ENCODE measurements at regions not wholly inside any gene's neighbourhood (a gene's known extent, or its start where the extent isn't known, plus 50 kb on each side); places are given as distances from the start of the nearest gene placed in this dataset.

- no peak for DNase-seq
- 51 to 61% methylated on average over 4 to 6 of the region's 6 CpGs for WGBS, 2 donors
These were observed 351.4 kb downstream of the GLRX3 start for GRCh38 chr10:130487566-130487965.

DNA sequence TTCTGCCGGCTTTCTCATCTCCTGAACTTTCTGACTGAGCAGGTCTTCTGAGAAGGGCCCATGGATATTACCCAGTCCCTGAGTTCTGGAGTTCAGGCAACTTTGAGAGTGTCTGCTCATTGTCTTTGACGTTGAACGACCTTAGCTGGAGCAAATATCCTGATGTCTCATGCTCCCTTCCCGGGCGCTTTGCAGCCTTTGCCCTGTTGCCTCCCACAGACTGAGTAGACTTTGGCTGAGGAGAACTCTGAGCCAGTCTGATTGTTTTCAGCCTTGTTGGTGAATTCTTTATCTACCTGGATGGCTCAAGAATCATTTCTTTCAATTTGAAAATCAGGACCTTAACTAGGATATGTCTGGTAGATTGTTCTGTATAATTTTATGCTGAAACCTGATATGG, 353.7 kb downstream of the GLRX3 start:
- no peaks in the 10 kb centered on the region for H3K27me3 ChIP-seq
- H3K4me3 ChIP-seq = no peak overlapping the region
- TF ChIP-seq POLR2A (IDR thresholded peaks at IDR 0.05) = no peak
- TF ChIP-seq, protein P1, sequence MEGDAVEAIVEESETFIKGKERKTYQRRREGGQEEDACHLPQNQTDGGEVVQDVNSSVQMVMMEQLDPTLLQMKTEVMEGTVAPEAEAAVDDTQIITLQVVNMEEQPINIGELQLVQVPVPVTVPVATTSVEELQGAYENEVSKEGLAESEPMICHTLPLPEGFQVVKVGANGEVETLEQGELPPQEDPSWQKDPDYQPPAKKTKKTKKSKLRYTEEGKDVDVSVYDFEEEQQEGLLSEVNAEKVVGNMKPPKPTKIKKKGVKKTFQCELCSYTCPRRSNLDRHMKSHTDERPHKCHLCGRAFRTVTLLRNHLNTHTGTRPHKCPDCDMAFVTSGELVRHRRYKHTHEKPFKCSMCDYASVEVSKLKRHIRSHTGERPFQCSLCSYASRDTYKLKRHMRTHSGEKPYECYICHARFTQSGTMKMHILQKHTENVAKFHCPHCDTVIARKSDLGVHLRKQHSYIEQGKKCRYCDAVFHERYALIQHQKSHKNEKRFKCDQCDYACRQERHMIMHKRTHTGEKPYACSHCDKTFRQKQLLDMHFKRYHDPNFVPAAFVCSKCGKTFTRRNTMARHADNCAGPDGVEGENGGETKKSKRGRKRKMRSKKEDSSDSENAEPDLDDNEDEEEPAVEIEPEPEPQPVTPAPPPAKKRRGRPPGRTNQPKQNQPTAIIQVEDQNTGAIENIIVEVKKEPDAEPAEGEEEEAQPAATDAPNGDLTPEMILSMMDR (IDR thresholded peaks at IDR 0.05) = no peak
- WGBS, 2 donors = 56 to 63% methylated on average over 5 of the region's 5 CpGs
- H3K4me1 ChIP-seq = no peaks in the 10 kb centered on the region
- no peaks in the 10 kb centered on the region for H3K9me3 ChIP-seq
- H3K27ac ChIP-seq = no peak overlapping the region
- DNase-seq = no peak
- no peaks in the 10 kb centered on the region for H3K36me3 ChIP-seq
- intact Hi-C loops (cut with DNase I) = no loop called here

More at GRCh38 chr10:130487566-130487965, 351.4 kb downstream of the GLRX3 start:
- Histone ChIP-seq H3K27ac (no peak overlapping the region), H3K36me3 (no peaks in the 10 kb centered on the region), H3K27me3 (no peaks in the 10 kb centered on the region), H3K4me3 (no peak overlapping the region), H3K9me3 (no peaks in the 10 kb centered on the region), H3K4me1 (no peaks in the 10 kb centered on the region)
- TF ChIP-seq, protein P1 (IDR thresholded peaks at IDR 0.05) = no peak
- no peak for TF ChIP-seq POLR2A (IDR thresholded peaks at IDR 0.05)
- intact Hi-C loops (cut with DNase I) = no loop called here

GRCh38 chr10:130491011-130491692, 355.0 kb downstream of the GLRX3 start:
- Histone ChIP-seq H3K4me3 (no peak overlapping the region), H3K36me3 (no peaks in the 10 kb centered on the region), H3K27ac (no peak overlapping the region), H3K27me3 (no peaks in the 10 kb centered on the region), H3K9me3 (no peaks in the 10 kb centered on the region), H3K4me1 (no peaks in the 10 kb centered on the region)
- TF ChIP-seq POLR2A (IDR thresholded peaks at IDR 0.05) = no peak
- TF ChIP-seq, protein P1 (IDR thresholded peaks at IDR 0.05) = no peak
- 74 to 79% methylated on average over 2 to 5 of the region's 5 CpGs for WGBS, 2 donors
- DNase-seq = no peak
- intact Hi-C loops (cut with DNase I) = no loop called here

- no peak for DNase-seq
- intact Hi-C loops (cut with DNase I) = no loop called here
- Histone ChIP-seq H3K36me3 (no peaks in the 10 kb centered on the region), H3K4me3 (no peak overlapping the region), H3K9me3 (no peaks in the 10 kb centered on the region), H3K27me3 (no peaks in the 10 kb centered on the region), H3K4me1 (no peaks in the 10 kb centered on the region), H3K27ac (no peak overlapping the region)
- TF ChIP-seq, protein P1 (IDR thresholded peaks at IDR 0.05) = no peak
- no peak for TF ChIP-seq POLR2A (IDR thresholded peaks at IDR 0.05)
- WGBS, 2 donors = 47 to 48% methylated on average over 7 of the region's 7 CpGs
These were observed 355.5 kb downstream of the GLRX3 start for GRCh38 chr10:130491693-130492050.

DNA sequence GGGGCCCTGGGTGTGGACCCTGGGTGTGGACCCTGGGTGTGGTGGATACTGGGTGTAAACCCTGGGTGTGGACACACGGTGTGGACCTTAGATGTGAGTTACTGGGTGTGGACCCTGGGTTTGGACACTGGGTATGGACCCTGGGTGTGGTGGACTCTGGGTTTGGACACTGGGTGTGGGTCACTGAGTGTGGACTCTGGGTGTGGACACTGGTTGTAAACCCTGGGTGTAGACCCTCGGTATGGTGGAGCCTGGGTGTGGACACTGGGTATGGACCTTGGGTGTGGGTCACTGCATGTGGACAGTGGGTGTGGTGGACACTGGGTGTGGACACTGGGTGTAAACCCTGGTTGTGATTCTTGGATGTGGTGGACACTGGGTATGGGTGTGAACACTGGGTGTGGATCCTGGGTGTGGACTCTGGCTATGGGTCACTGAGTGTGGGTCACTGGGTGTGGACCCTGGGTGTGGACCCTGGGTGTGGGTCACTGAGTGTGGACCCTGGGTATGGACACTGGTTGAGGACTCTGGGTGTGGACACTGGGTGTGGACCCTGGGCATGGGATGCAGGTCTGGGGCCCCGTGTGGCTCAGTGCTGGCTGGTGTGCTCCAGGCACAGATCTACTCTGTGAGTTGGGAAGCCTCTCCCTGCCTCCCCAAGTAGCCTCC, 356.2 kb downstream of the GLRX3 start:
- no peak overlapping the region for H3K27ac ChIP-seq
- 60 to 67% methylated on average over 1 to 2 of the region's 3 CpGs for WGBS, 2 donors
- no peaks in the 10 kb centered on the region for H3K9me3 ChIP-seq
- no peaks in the 10 kb centered on the region for H3K36me3 ChIP-seq
- no peaks in the 10 kb centered on the region for H3K4me1 ChIP-seq
- no peaks in the 10 kb centered on the region for H3K27me3 ChIP-seq
- no peak overlapping the region for H3K4me3 ChIP-seq
- no peak for DNase-seq
- intact Hi-C loops (cut with DNase I) = no loop called here
- TF ChIP-seq, protein P1 (IDR thresholded peaks at IDR 0.05) = no peak
- TF ChIP-seq POLR2A (IDR thresholded peaks at IDR 0.05) = no peak
